Subcutaneous abdominal adipose tissue (tissue), 5 donors: ENCODE measurements at regions not wholly inside any gene's neighbourhood (a gene's known extent, or its start where the extent isn't known, plus 50 kb on each side); places are given as distances from the start of the nearest gene placed in this dataset.

Source experiments
- H3K27ac ChIP-seq: one replicate; pipeline ENCODE4 v1.7.0; 2013; ENCODE audit warnings: low read depth, mild to moderate bottlenecking, inconsistent platforms, low read length, moderate library complexity
- H3K27me3 ChIP-seq, 5 donors: one replicate each; pipeline ENCODE4 v1.7.0; 2013; ENCODE audit warnings: low read length in 5 of 5, inconsistent platforms in 1 of 5; ENCODE audit not compliant: control insufficient read depth in 5 of 5, insufficient read depth in 4 of 5
- H3K36me3 ChIP-seq, 5 donors: one replicate each; pipeline ENCODE4 v1.7.0; 2013; ENCODE audit warnings: low read length in 5 of 5; ENCODE audit not compliant: control insufficient read depth in 5 of 5, insufficient read depth in 5 of 5
- H3K4me1 ChIP-seq, 5 donors: one replicate each; pipeline ENCODE4 v1.7.0; 2013; ENCODE audit warnings: low read length in 5 of 5, mild to moderate bottlenecking in 3 of 5, moderate library complexity in 1 of 5; ENCODE audit not compliant: control insufficient read depth in 5 of 5, insufficient read depth in 5 of 5
- H3K4me3 ChIP-seq, 5 donors: one replicate each; pipeline ENCODE4 v1.7.0; 2013; ENCODE audit warnings: low read length in 5 of 5, low read depth in 1 of 5
- H3K9ac ChIP-seq, 5 donors: one replicate each; pipeline ENCODE4 v1.7.0; 2013; ENCODE audit warnings: low read length in 5 of 5, mild to moderate bottlenecking in 4 of 5, moderate library complexity in 3 of 5
- H3K9me3 ChIP-seq, 5 donors: one replicate each; pipeline ENCODE4 v1.7.0; 2013; ENCODE audit warnings: low read length in 5 of 5; ENCODE audit not compliant: control insufficient read depth in 5 of 5
- donor health status: healthy.
- donor health status: healthy.
- donor health status: healthy.
- donor health status: healthy.
- donor health status: healthy.

GRCh38 chr15:62934236-62934971, 108.1 kb upstream of the TPM1 start:
- H3K27ac ChIP-seq: no peak overlapping the region
- no peak overlapping the region for H3K9ac ChIP-seq
- H3K4me1 ChIP-seq: peaks cover 0 to 17% (median 8%) of the 10 kb centered on the region in 5 donors
- H3K4me3 ChIP-seq: no peak overlapping the region
- no peaks in the 10 kb centered on the region for H3K9me3 ChIP-seq
- no peaks in the 10 kb centered on the region for H3K27me3 ChIP-seq
- no peaks in the 10 kb centered on the region for H3K36me3 ChIP-seq

- no peaks in the 10 kb centered on the region for H3K9me3 ChIP-seq
- no peak overlapping the region for H3K4me3 ChIP-seq
- H3K27me3 ChIP-seq: peaks cover 0 to 3% (median 0%) of the 10 kb centered on the region in 5 donors
- no peaks in the 10 kb centered on the region for H3K36me3 ChIP-seq
- H3K27ac ChIP-seq: no peak overlapping the region
- no peak overlapping the region for H3K9ac ChIP-seq
- H3K4me1 ChIP-seq: peaks cover 3 to 23% (median 15%) of the 10 kb centered on the region in 5 donors
These were observed 107.1 kb upstream of the TPM1 start for GRCh38 chr15:62935300-62936081.

DNA sequence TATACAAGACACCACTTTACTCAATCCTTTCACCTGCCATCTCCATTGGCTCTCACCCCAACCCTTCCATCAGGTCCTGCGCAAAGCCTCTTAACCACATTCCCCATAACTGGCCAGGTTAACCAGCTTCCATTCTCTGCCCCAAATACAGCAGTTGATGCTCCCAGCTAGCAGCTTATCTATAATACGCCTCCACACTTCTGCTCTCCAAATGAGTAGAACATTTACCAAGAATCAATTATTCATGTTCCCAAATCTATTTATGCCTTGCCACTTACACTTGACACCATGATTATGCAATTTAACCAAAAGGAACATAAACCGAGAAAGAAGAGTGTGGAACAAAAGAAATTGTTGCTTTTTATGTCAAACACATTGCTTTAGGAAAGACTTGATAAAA, 103.7 kb upstream of the TPM1 start:
- Histone ChIP-seq H3K4me3 (no peak overlapping the region), H3K27me3 (peaks cover 0 to 9% (median 0%) of the 10 kb centered on the region in 5 donors), H3K27ac (no peak overlapping the region), H3K9ac (no peak overlapping the region), H3K9me3 (no peaks in the 10 kb centered on the region), H3K4me1 (peaks cover 7 to 24% (median 20%) of the 10 kb centered on the region in 5 donors), H3K36me3 (no peaks in the 10 kb centered on the region)

DNA sequence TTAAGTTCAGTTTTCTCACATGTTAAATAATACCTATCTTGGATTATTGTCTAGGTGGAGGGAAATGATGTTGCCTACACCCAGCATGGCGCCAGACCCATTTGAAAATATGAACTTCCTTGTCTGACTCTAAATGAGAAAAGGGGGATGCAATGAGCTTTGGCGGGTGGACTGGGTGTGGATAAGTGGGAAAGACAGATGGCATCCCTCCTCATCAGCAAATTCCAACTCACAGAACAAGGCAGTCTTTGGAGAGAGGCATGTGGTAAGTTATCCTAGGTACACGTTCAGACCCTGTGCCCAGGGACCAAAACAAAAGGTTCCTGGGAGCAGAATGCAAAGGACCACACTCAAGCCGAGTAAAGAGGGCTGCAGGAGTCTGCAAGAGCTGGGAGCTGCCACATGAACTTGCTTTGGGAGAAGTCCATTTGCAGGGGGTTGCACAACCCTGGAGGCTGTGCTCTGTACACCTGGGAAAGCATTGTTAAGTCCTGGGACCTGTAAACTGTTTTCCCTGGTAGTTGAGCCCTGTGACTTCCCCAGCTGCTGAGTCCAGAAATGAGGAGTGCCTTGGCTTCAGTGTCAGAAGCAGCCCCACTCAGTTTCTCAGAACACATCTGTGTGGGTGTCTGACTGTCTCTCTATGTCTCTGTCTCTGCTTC, 102.3 kb upstream of the TPM1 start:
- Histone ChIP-seq H3K27ac (peak overlapping the region; percentile 51), H3K4me3 (no peak overlapping the region), H3K9ac (no peak overlapping the region)

GRCh38 chr15:62940755-62941361, 101.7 kb upstream of the TPM1 start:
- Histone ChIP-seq H3K4me1 (peaks cover 7 to 24% (median 16%) of the 10 kb centered on the region in 5 donors), H3K27ac (peak overlapping the region; percentile 51), H3K36me3 (no peaks in the 10 kb centered on the region), H3K9me3 (no peaks in the 10 kb centered on the region), H3K4me3 (no peak overlapping the region), H3K27me3 (peaks cover 0 to 9% (median 0%) of the 10 kb centered on the region in 5 donors), H3K9ac (no peak overlapping the region)

More for the DNA sequence above, 102.3 kb upstream of the TPM1 start:
- Histone ChIP-seq H3K36me3 (no peaks in the 10 kb centered on the region), H3K27me3 (peaks cover 0 to 9% (median 0%) of the 10 kb centered on the region in 5 donors), H3K9me3 (no peaks in the 10 kb centered on the region), H3K4me1 (peaks cover 7 to 24% (median 16%) of the 10 kb centered on the region in 5 donors)

GRCh38 chr15:62941699-62942098, 100.8 kb upstream of the TPM1 start:
- H3K27ac ChIP-seq: no peak overlapping the region
- H3K9ac ChIP-seq: no peak overlapping the region

GRCh38 chr15:62942428-62942827, 100.1 kb upstream of the TPM1 start:
- H3K9ac ChIP-seq: no peak overlapping the region
- no peaks in the 10 kb centered on the region for H3K36me3 ChIP-seq
- H3K4me1 ChIP-seq: peaks cover 7 to 24% (median 16%) of the 10 kb centered on the region in 5 donors
- no peaks in the 10 kb centered on the region for H3K9me3 ChIP-seq
- no peak overlapping the region for H3K4me3 ChIP-seq
- peaks cover 0 to 9% (median 3%) of the 10 kb centered on the region in 5 donors for H3K27me3 ChIP-seq
- H3K27ac ChIP-seq: no peak overlapping the region

More at GRCh38 chr15:62941699-62942098, 100.8 kb upstream of the TPM1 start:
- no peak overlapping the region for H3K4me3 ChIP-seq
- peaks cover 0 to 9% (median 0%) of the 10 kb centered on the region in 5 donors for H3K27me3 ChIP-seq
- peaks cover 7 to 24% (median 16%) of the 10 kb centered on the region in 5 donors for H3K4me1 ChIP-seq
- no peaks in the 10 kb centered on the region for H3K36me3 ChIP-seq
- H3K9me3 ChIP-seq: no peaks in the 10 kb centered on the region

GRCh38 chr15:62945063-62945462, 97.5 kb upstream of the TPM1 start:
- Histone ChIP-seq H3K4me3 (no peak overlapping the region), H3K9ac (no peak overlapping the region), H3K4me1 (peaks cover 7 to 21% (median 15%) of the 10 kb centered on the region in 5 donors), H3K36me3 (no peaks in the 10 kb centered on the region), H3K27ac (no peak overlapping the region), H3K9me3 (no peaks in the 10 kb centered on the region), H3K27me3 (peaks cover 0 to 9% (median 2%) of the 10 kb centered on the region in 5 donors)

- no peaks in the 10 kb centered on the region for H3K36me3 ChIP-seq
- no peak overlapping the region for H3K27ac ChIP-seq
- H3K27me3 ChIP-seq: peaks cover 0 to 11% (median 6%) of the 10 kb centered on the region in 5 donors
- no peak overlapping the region for H3K9ac ChIP-seq
- H3K4me3 ChIP-seq: no peak overlapping the region
- no peaks in the 10 kb centered on the region for H3K9me3 ChIP-seq
- peaks cover 4 to 14% (median 9%) of the 10 kb centered on the region in 5 donors for H3K4me1 ChIP-seq
These were observed 96.8 kb upstream of the TPM1 start for GRCh38 chr15:62945760-62946159.
